Heart left ventricle (tissue), 16 donors: ENCODE measurements at regions not wholly inside any gene's neighbourhood (a gene's known extent, or its start where the extent isn't known, plus 50 kb on each side); places are given as distances from the start of the nearest gene placed in this dataset.
"Not testable (repeated sequence)": the region's sequence is repeated elsewhere in the genome, so short reads cannot be mapped to it uniquely, and the experiment has no call there.

ENCODE experiments used
- ATAC-seq, 4 donors: fragments of 200-7000 bp; cut with Tn5 transposase; one replicate each; pipeline ENCODE4 v1.9.1; 2020 to 2022; ENCODE audit warnings: moderate library complexity in 4 of 4, mild to moderate bottlenecking in 3 of 4, moderate number of reproducible peaks in 1 of 4
- DNase-seq, 5 donors: peaks; one replicate each; pipeline ENCODE4 v3.0.0-alpha.2; 2020
- H3K27ac ChIP-seq, 12 donors: fragments of 200-600 bp; sonication (generic) in 4 of 12; one replicate each; pipeline versions ENCODE4 v1.5.0 to v1.8.0; 2016 to 2022; ENCODE audit warnings: mild to moderate bottlenecking in 2 of 12
- H3K27me3 ChIP-seq, 9 donors: fragments of 200-600 bp; sonication (generic) in 2 of 9; one replicate each; pipeline versions ENCODE4 v1.5.1 to v1.8.0; 2016 to 2022; ENCODE audit warnings: mild to moderate bottlenecking in 3 of 9
- H3K36me3 ChIP-seq, 9 donors: fragments of 200-600 bp; sonication (generic) in 2 of 9; one replicate each; pipeline versions ENCODE4 v1.5.0 to v1.8.0; 2018 to 2022; ENCODE audit warnings: mild to moderate bottlenecking in 2 of 9
- H3K4me1 ChIP-seq, 12 donors: fragments of 200-600 bp; sonication (generic) in 4 of 12; one replicate each; pipeline versions ENCODE4 v1.5.0 to v1.8.0; 2016 to 2022; ENCODE audit warnings: mild to moderate bottlenecking in 3 of 12
- H3K4me3 ChIP-seq, 12 donors: fragments of 200-600 bp; sonication (generic) in 4 of 12; one replicate each; pipeline versions ENCODE4 v1.5.0 to v1.8.0; 2017 to 2022; ENCODE audit warnings: mild to moderate bottlenecking in 9 of 12, moderate library complexity in 4 of 12
- H3K9me3 ChIP-seq, 12 donors: fragments of 200-600 bp; sonication (generic) in 4 of 12; one replicate each; pipeline versions ENCODE4 v1.5.0 to v1.8.0; 2016 to 2022; ENCODE audit warnings: mild to moderate bottlenecking in 1 of 12
- CTCF ChIP-seq, 12 donors: fragments of 200-600 bp; sonication (generic) in 4 of 12; IDR thresholded peaks; one replicate each; pipeline versions ENCODE4 v1.5.0 to v1.8.0; 2018 to 2022; ENCODE audit warnings: antibody characterized with exemption in 12 of 12, mild to moderate bottlenecking in 5 of 12
- POLR2A ChIP-seq, 2 donors: fragments of 450-650 bp; IDR thresholded peaks; one replicate each; pipeline ENCODE4 v1.6.1; 2017; ENCODE audit warnings: antibody characterized with exemption in 2 of 2, mild to moderate bottlenecking in 2 of 2, moderate library complexity in 2 of 2
- WGBS, 4 donors: extraction: QIAGEN DNeasy Blood & Tissue Kit in 2 of 4; methylation state at CpG; one replicate each; pipeline versions ENCODE4 v1.1.5 to v1.1.7; 2013 to 2018; 5-methylcytosine and 5-hydroxymethylcytosine counted together
- intact Hi-C, 10 donors: fragments of 100-400 bp; cut with DNase I; formaldehyde crosslinking; loops; one replicate each; pipeline versions ENCODE4 v1.11.1 to v1.14.2; 2022
- donor health status: ischemic (EF 13 %, LVEDD 7.1; RV severe dilation, severe dysfunction).
- donor health status: healthy with polysubstance abuse.
- donor health status: DM: no; HTN: yes; CAD: no.
- donor health status: DM: no; HTN: no; CAD: no.
- donor health status: ischemic (EF 25% LVEDD 6.9; RV normal size, moderate dysfunction).
- donor health status: ischemic (EF 25% LVEDD 5.7; RV mildly dilated, moderate dysfunction).
- donor health status: healthy.
- donor health status: DM: yes; HTN: yes; CAD: no.
- donor health status: ischemic (EF 35%, LVEDD 5.7; RV mildly dilated, moderate dysfunction).
- donor health status: nonischemic (EF 11% LVEDD 7.7; RV severe dilation, severe dysfunction).
- donor health status: DM: yes; HTN: yes; CAD: no.
- donor health status: PGD.
- donor health status: ischemic (EF 29% LVEDD 5.4; RV normal size, mild dysfunction).
- donor health status: nonischemic (EF 23%, LVEDD 6.1; RV moderate dilation, normal function).

GRCh38 chr2:16350211-16350610 lies 315.4 kb downstream of the CYRIA start:
- TF ChIP-seq POLR2A (IDR thresholded peaks at IDR 0.05) = no peak
- TF ChIP-seq CTCF (IDR thresholded peaks at IDR 0.05) = no peak
- no peak for DNase-seq
- intact Hi-C loops = no loop called here
- Histone ChIP-seq H3K27me3 (no peaks in the 10 kb centered on the region), H3K4me3 (no peak overlapping the region), H3K4me1 (no peaks in the 10 kb centered on the region), H3K9me3 (peaks cover 0 to 8% (median 0%) of the 10 kb centered on the region in 12 donors), H3K27ac (no peak overlapping the region), H3K36me3 (no peaks in the 10 kb centered on the region)
- no peak for ATAC-seq
- WGBS, 4 donors = 56 to 75% (median 67%) methylated on average over 3 of the region's 3 CpGs

DNA sequence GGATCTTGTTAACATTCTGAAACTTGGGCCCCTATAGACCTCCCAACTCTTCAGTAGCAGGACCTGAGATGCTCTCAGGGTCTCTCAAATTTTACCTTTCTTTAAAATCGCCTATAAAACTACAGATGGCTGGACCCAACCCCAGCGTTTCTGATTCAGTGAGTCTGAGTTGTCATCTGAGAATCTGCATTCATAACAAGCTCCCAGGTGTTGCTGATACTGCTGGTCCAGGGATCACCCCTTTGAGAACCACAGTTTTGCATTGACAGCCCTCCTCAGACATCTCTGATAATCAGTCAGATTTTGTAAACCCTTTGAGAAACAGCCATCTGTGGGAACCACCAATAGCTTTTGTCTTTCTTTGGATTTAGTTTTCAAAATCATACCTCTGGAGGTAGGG lies 315.8 kb downstream of the CYRIA start:
- TF ChIP-seq POLR2A (IDR thresholded peaks at IDR 0.05) (no peak), CTCF (IDR thresholded peaks at IDR 0.05) (no peak)
- Histone ChIP-seq H3K4me3 (no peak overlapping the region), H3K27ac (no peak overlapping the region), H3K4me1 (no peaks in the 10 kb centered on the region), H3K9me3 (peaks cover 0 to 8% (median 0%) of the 10 kb centered on the region in 12 donors), H3K36me3 (no peaks in the 10 kb centered on the region), H3K27me3 (no peaks in the 10 kb centered on the region)
- no peak for ATAC-seq
- no peak for DNase-seq
- intact Hi-C loops = no loop called here
- 21 to 36% (median 32%) methylated on average over 2 of the region's 2 CpGs for WGBS, 4 donors

DNA sequence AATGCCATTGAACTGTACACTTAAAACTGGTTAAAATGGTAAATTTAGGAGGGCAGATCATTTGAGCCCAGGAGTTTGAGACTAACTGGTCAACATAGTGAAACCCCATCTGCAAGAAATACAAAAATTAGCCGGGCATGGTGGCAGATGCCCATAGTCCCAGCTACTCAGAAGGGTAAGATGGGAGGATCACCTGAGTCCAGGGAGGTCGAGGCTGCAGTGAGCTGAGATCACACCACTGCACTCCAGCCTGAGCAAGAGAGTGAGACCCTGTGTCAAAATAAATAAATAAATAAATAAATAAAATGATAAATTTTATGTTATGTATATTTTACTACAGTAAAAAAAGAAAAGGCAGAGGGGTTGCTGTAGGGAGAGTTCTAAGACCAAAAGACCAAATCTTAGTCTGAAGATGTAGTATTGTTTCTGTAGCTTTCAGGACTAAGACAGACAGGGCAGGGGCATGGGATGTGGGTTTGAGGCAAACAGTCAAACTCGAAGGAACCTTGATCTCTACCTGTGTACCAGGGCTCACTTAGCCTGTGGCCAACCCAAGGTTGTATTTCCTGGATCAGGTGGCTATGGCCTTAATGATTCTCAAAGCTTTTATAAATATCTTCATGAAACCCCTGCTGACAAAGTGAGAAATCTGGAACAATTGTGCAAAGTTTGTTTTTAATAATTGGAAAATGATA lies 316.7 kb downstream of the CYRIA start:
- no peak for ATAC-seq
- Histone ChIP-seq H3K9me3 (peaks cover 0 to 8% (median 0%) of the 10 kb centered on the region in 12 donors), H3K4me3 (no peak overlapping the region), H3K36me3 (no peaks in the 10 kb centered on the region), H3K27me3 (no peaks in the 10 kb centered on the region), H3K27ac (no peak overlapping the region), H3K4me1 (no peaks in the 10 kb centered on the region)
- TF ChIP-seq CTCF (IDR thresholded peaks at IDR 0.05) = no peak
- DNase-seq = no peak
- intact Hi-C loops = no loop called here
- WGBS, 4 donors = 48 to 75% (median 57%) methylated on average over 3 of the region's 3 CpGs

- intact Hi-C loops = no loop called here
Observed at GRCh38 chr2:16346671-16347070, 319.0 kb downstream of the CYRIA start.

DNA sequence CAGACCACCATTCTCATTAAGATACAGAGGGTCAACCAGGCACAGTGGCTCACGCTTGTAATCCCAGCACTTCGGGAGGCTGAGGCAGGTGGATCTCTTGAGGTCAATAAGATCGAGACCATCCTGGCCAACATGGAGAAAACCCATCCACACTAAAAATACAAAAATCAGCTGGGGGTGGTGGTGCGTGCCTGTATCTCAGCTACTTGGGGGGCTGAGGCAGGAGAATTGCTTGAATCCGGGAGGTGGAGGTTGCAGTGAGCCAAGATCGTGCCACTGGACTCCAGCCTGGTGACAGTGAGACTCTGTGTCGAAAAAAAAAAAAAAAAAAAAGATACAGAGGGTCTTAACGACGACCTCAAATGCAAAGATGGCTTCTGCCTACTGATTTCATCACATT lies 320.4 kb downstream of the CYRIA start:
- H3K4me1 ChIP-seq = not testable (repeated sequence)
- 84 to 88% (median 86%) methylated on average over 9 of the region's 9 CpGs for WGBS, 4 donors

More at GRCh38 chr2:16346671-16347070, 319.0 kb downstream of the CYRIA start:
- Histone ChIP-seq H3K27ac (no peak overlapping the region), H3K4me1 (no peaks in the 10 kb centered on the region), H3K27me3 (no peaks in the 10 kb centered on the region), H3K4me3 (no peak overlapping the region), H3K9me3 (peaks cover 0 to 8% (median 0%) of the 10 kb centered on the region in 12 donors), H3K36me3 (no peaks in the 10 kb centered on the region)
- TF ChIP-seq CTCF (IDR thresholded peaks at IDR 0.05) = no peak
- TF ChIP-seq POLR2A (IDR thresholded peaks at IDR 0.05) = no peak
- ATAC-seq = no peak
- no peak for DNase-seq
- 82 to 85% (median 83%) methylated on average over 3 of the region's 3 CpGs for WGBS, 4 donors

More for the DNA sequence above, 320.4 kb downstream of the CYRIA start:
- intact Hi-C loops, H3K9me3 ChIP-seq, H3K4me3 ChIP-seq, H3K27ac ChIP-seq, ATAC-seq, H3K27me3 ChIP-seq, H3K36me3 ChIP-seq, DNase-seq: not testable (repeated sequence)
